Transverse colon (tissue), 4 donors: ENCODE measurements at regions not wholly inside any gene's neighbourhood (a gene's known extent, or its start where the extent isn't known, plus 50 kb on each side); places are given as distances from the start of the nearest gene placed in this dataset.

Experiments
- CTCF ChIP-seq, 5 experiments: fragments of 200-600 bp in 3 of 5; fragments of 450-650 bp in 2 of 5; sonication (generic) in 3 of 5; IDR thresholded peaks; 1 replicate in 2 of 5; 2 replicates in 3 of 5; pipeline ENCODE4 v1.5.1; 2016 to 2017; ENCODE audit warnings: antibody characterized with exemption in 5 of 5, inconsistent platforms in 3 of 5, mild to moderate bottlenecking in 2 of 5, moderate library complexity in 1 of 5
- POLR2A ChIP-seq: fragments of 450-650 bp; IDR thresholded peaks from one replicate; pipeline ENCODE4 v1.6.1; 2016; ENCODE audit warnings: antibody characterized with exemption, mild to moderate bottlenecking, moderate library complexity
- POLR2AphosphoS5 ChIP-seq, 3 donors: sonication (generic); formaldehyde crosslinking; IDR thresholded peaks; one replicate each; pipeline ENCODE4 v1.6.1; 2016; ENCODE audit warnings: antibody characterized with exemption in 3 of 3

GRCh38 chr5:110203661-110204060, 513.9 kb downstream of the MAN2A1 start:
- no peak for TF ChIP-seq POLR2A
- no peak for TF ChIP-seq CTCF (IDR thresholded peaks at IDR 0.05)
- no peak for TF ChIP-seq POLR2AphosphoS5 (IDR thresholded peaks at IDR 0.05)
